ENCODE measurements at regions not wholly inside any gene's neighbourhood (a gene's known extent, or its start where the extent isn't known, plus 50 kb on each side); places are given as distances from the start of the nearest gene placed in this dataset.

DNA sequence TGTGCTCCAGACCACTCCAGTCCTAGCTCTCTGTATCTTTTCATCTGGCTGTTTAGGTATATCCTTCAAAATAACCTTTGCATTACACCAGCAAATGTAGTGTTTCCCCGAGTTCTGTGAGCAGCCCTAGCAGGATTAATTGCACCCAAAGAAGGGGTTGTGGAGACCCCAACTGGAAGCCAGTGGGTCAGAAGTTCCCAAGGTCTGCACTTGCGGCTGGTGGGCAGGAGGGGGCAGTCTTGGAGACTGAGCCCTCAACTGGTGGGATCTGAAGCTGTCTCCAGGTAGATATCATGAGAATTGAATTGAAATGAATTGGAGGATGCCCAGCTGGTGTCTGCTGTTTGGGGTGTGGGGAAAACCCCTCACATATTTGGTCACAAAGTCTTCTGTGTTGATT is 1485.3 kb upstream of the TENM3 start:
- 86% methylated on average over 2 of the region's 2 CpGs for WGBS (ENCODE audit: insufficient coverage)
- H3K27me3 ChIP-seq (ENCODE audit: control insufficient read depth, insufficient read depth, low read length), result no peaks in the 10 kb centered on the region

GRCh38 chr4:180766045-180766444 is 1477.2 kb upstream of the TENM3 start:
- H3K9me3 ChIP-seq (replicated peaks; ENCODE audit: control insufficient read depth, low read depth, low read length), result no peaks in the 10 kb centered on the region
- no peak overlapping the region for H3K4me3 ChIP-seq (ENCODE audit: low read length)
- no peaks in the 10 kb centered on the region for H3K27me3 ChIP-seq (ENCODE audit: control insufficient read depth, insufficient read depth, low read length)
- no peak overlapping the region for H3K27ac ChIP-seq (ENCODE audit: low read length)
- peaks cover 3% of the 10 kb centered on the region for H3K4me1 ChIP-seq (ENCODE audit: control insufficient read depth, insufficient read depth, low read length)
- H3K36me3 ChIP-seq (ENCODE audit: control insufficient read depth, insufficient read depth, low read length), result no peaks in the 10 kb centered on the region
- no peak for DNase-seq
- WGBS (ENCODE audit: insufficient coverage), result 42% methylated on average over 2 of the region's 5 CpGs

More for the DNA sequence above, 1485.3 kb upstream of the TENM3 start:
- Histone ChIP-seq H3K4me1 (ENCODE audit: control insufficient read depth, insufficient read depth, low read length) (no peaks in the 10 kb centered on the region), H3K9me3 (replicated peaks; ENCODE audit: control insufficient read depth, low read depth, low read length) (no peaks in the 10 kb centered on the region), H3K4me3 (ENCODE audit: low read length) (no peak overlapping the region), H3K36me3 (ENCODE audit: control insufficient read depth, insufficient read depth, low read length) (no peaks in the 10 kb centered on the region), H3K27ac (ENCODE audit: low read length) (no peak overlapping the region)
- no peak for DNase-seq

GRCh38 chr4:180766944-180767729 is 1476.1 kb upstream of the TENM3 start:
- no peaks in the 10 kb centered on the region for H3K27me3 ChIP-seq (ENCODE audit: control insufficient read depth, insufficient read depth, low read length)

DNA sequence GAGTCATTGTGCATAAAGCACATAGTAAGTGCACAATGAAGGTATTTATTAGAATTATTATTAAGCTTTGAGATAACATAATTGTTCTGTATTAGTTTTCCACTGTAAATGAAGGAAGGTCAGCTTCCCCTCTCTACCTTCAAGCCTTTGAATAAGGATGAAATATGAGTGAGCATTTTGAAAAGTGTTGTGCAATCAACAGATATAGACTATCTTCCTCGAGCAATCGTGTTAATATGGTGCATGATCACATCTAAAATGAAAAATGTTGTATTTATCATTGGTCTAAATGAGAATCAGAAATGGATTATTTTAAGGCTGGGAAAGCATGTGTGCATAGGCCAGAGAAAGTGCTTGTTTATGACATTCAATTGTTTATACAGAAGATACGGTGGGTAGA is 1474.6 kb upstream of the TENM3 start:
- Histone ChIP-seq H3K4me3 (ENCODE audit: low read length) (no peak overlapping the region), H3K36me3 (ENCODE audit: control insufficient read depth, insufficient read depth, low read length) (no peaks in the 10 kb centered on the region), H3K27ac (ENCODE audit: low read length) (no peak overlapping the region), H3K9me3 (replicated peaks; ENCODE audit: control insufficient read depth, low read depth, low read length) (no peaks in the 10 kb centered on the region), H3K27me3 (ENCODE audit: control insufficient read depth, insufficient read depth, low read length) (no peaks in the 10 kb centered on the region), H3K4me1 (ENCODE audit: control insufficient read depth, insufficient read depth, low read length) (peaks cover 3% of the 10 kb centered on the region)
- 95% methylated on average over 2 of the region's 3 CpGs for WGBS (ENCODE audit: insufficient coverage)
- no peak for DNase-seq

More at GRCh38 chr4:180766944-180767729, 1476.1 kb upstream of the TENM3 start:
- peak; percentile 27 for DNase-seq
- 7% methylated on average over 4 of the region's 9 CpGs for WGBS (ENCODE audit: insufficient coverage)
- Histone ChIP-seq H3K4me1 (ENCODE audit: control insufficient read depth, insufficient read depth, low read length) (peaks cover 3% of the 10 kb centered on the region), H3K36me3 (ENCODE audit: control insufficient read depth, insufficient read depth, low read length) (no peaks in the 10 kb centered on the region), H3K9me3 (replicated peaks; ENCODE audit: control insufficient read depth, low read depth, low read length) (no peaks in the 10 kb centered on the region), H3K27ac (ENCODE audit: low read length) (no peak overlapping the region), H3K4me3 (ENCODE audit: low read length) (no peak overlapping the region)

DNA sequence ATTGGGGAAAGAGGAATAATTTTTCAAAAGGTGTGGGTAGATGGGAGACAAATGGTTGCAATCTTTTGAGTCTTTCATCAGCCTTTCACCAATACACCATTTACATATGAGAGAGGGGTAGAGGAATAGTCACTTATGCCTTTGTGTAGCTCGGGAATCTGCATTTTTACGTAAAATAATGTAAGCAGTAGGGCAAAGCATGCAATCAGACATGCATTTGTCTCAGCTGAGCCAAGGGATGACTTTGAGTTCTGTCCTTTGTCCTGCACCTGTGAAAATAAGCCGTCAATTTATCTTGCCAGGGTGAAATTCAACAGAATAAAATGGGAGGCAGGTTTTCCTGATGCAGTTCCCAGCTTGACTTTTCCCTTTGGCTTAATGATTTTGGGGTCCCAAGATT is 1473.4 kb upstream of the TENM3 start:
- H3K4me1 ChIP-seq (ENCODE audit: control insufficient read depth, insufficient read depth, low read length), result peaks cover 3% of the 10 kb centered on the region
- H3K4me3 ChIP-seq (ENCODE audit: low read length), result no peak overlapping the region
- H3K27me3 ChIP-seq (ENCODE audit: control insufficient read depth, insufficient read depth, low read length), result no peaks in the 10 kb centered on the region
- WGBS (ENCODE audit: insufficient coverage), result 73% methylated on average over 2 of the region's 3 CpGs
- no peaks in the 10 kb centered on the region for H3K36me3 ChIP-seq (ENCODE audit: control insufficient read depth, insufficient read depth, low read length)
- no peaks in the 10 kb centered on the region for H3K9me3 ChIP-seq (replicated peaks; ENCODE audit: control insufficient read depth, low read depth, low read length)
- no peak for DNase-seq
- H3K27ac ChIP-seq (ENCODE audit: low read length), result no peak overlapping the region

- Histone ChIP-seq H3K36me3 (ENCODE audit: control insufficient read depth, insufficient read depth, low read length) (no peaks in the 10 kb centered on the region), H3K27me3 (ENCODE audit: control insufficient read depth, insufficient read depth, low read length) (no peaks in the 10 kb centered on the region), H3K27ac (ENCODE audit: low read length) (no peak overlapping the region), H3K4me3 (ENCODE audit: low read length) (no peak overlapping the region), H3K9me3 (replicated peaks; ENCODE audit: control insufficient read depth, low read depth, low read length) (no peaks in the 10 kb centered on the region), H3K4me1 (ENCODE audit: control insufficient read depth, insufficient read depth, low read length) (peaks cover 3% of the 10 kb centered on the region)
- DNase-seq, result no peak
- 25% methylated on average over 1 of the region's 2 CpGs for WGBS (ENCODE audit: insufficient coverage)
Measured at GRCh38 chr4:180770265-180770664, 1472.9 kb upstream of the TENM3 start.

DNA sequence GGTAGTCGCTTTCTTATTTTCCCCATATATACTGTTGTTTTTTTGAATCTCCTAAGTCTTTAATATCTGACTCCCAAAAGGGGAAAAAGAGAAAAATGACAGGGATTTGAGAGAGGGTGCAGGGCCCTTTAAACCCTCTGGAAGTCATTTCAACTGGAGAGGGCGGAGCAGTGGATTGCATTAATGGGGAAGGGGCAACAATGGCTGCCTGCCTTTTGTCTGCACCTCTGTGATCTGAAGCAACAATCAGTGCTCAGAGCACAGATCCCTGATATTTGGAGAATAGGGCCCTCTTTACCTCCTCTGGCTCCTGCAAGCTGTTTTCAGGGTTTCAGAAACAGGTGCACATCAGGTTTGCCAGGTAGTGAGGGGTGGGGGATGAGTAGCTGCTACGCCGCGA is 1458.3 kb upstream of the TENM3 start:
- WGBS (ENCODE audit: insufficient coverage), result 78% methylated on average over 1 of the region's 5 CpGs

GRCh38 chr4:180788729-180789128 is 1454.5 kb upstream of the TENM3 start:
- no peak overlapping the region for H3K4me3 ChIP-seq (ENCODE audit: low read length)
- H3K36me3 ChIP-seq (ENCODE audit: control insufficient read depth, insufficient read depth, low read length), result no peaks in the 10 kb centered on the region
- WGBS (ENCODE audit: insufficient coverage), result 89% methylated on average over 6 of the region's 8 CpGs
- H3K27me3 ChIP-seq (ENCODE audit: control insufficient read depth, insufficient read depth, low read length), result no peaks in the 10 kb centered on the region
- no peak for DNase-seq
- H3K27ac ChIP-seq (ENCODE audit: low read length), result no peak overlapping the region
- no peaks in the 10 kb centered on the region for H3K9me3 ChIP-seq (replicated peaks; ENCODE audit: control insufficient read depth, low read depth, low read length)
- no peaks in the 10 kb centered on the region for H3K4me1 ChIP-seq (ENCODE audit: control insufficient read depth, insufficient read depth, low read length)

More for the DNA sequence above, 1458.3 kb upstream of the TENM3 start:
- no peaks in the 10 kb centered on the region for H3K36me3 ChIP-seq (ENCODE audit: control insufficient read depth, insufficient read depth, low read length)
- no peak overlapping the region for H3K4me3 ChIP-seq (ENCODE audit: low read length)
- no peaks in the 10 kb centered on the region for H3K9me3 ChIP-seq (replicated peaks; ENCODE audit: control insufficient read depth, low read depth, low read length)
- H3K4me1 ChIP-seq (ENCODE audit: control insufficient read depth, insufficient read depth, low read length), result no peaks in the 10 kb centered on the region
- no peak overlapping the region for H3K27ac ChIP-seq (ENCODE audit: low read length)
- no peaks in the 10 kb centered on the region for H3K27me3 ChIP-seq (ENCODE audit: control insufficient read depth, insufficient read depth, low read length)
- DNase-seq, result no peak

- WGBS (ENCODE audit: insufficient coverage), result 92% methylated on average over 2 of the region's 6 CpGs
- no peaks in the 10 kb centered on the region for H3K27me3 ChIP-seq (ENCODE audit: control insufficient read depth, insufficient read depth, low read length)
- no peak overlapping the region for H3K4me3 ChIP-seq (ENCODE audit: low read length)
- DNase-seq, result no peak
- H3K27ac ChIP-seq (ENCODE audit: low read length), result no peak overlapping the region
- H3K36me3 ChIP-seq (ENCODE audit: control insufficient read depth, insufficient read depth, low read length), result no peaks in the 10 kb centered on the region
- no peaks in the 10 kb centered on the region for H3K9me3 ChIP-seq (replicated peaks; ENCODE audit: control insufficient read depth, low read depth, low read length)
- no peaks in the 10 kb centered on the region for H3K4me1 ChIP-seq (ENCODE audit: control insufficient read depth, insufficient read depth, low read length)
Measured at GRCh38 chr4:180789929-180790328, 1453.3 kb upstream of the TENM3 start.

DNA sequence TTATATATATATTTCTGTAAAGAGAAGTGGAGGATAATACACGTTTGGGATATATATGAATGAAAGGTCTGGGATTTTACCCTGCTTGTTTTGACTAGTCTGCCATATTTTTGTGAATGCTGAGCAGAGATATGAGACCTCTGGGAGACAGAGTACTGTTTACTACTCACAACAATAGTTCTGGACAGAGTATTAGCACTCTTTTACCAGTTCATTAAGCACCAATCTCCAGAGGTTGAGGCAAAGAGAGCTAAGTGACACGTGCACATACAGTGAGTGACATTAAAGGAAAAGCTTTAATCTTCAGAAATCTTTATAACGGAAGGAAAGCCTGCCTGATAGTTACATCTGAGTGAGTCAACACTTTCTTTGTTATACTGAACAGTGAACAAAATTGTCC is 1452.7 kb upstream of the TENM3 start:
- Histone ChIP-seq H3K9me3 (replicated peaks; ENCODE audit: control insufficient read depth, low read depth, low read length) (no peaks in the 10 kb centered on the region), H3K4me3 (ENCODE audit: low read length) (no peak overlapping the region), H3K4me1 (ENCODE audit: control insufficient read depth, insufficient read depth, low read length) (no peaks in the 10 kb centered on the region), H3K27me3 (ENCODE audit: control insufficient read depth, insufficient read depth, low read length) (no peaks in the 10 kb centered on the region), H3K36me3 (ENCODE audit: control insufficient read depth, insufficient read depth, low read length) (no peaks in the 10 kb centered on the region), H3K27ac (ENCODE audit: low read length) (no peak overlapping the region)
- DNase-seq, result no peak
- no CpG with 5 or more reads among the region's 3 CpGs for WGBS (ENCODE audit: insufficient coverage)

- H3K27ac ChIP-seq (ENCODE audit: low read length), result no peak overlapping the region
Measured at GRCh38 chr4:180792541-180792940, 1450.7 kb upstream of the TENM3 start.

More at GRCh38 chr4:180792541-180792940, 1450.7 kb upstream of the TENM3 start:
- Histone ChIP-seq H3K36me3 (ENCODE audit: control insufficient read depth, insufficient read depth, low read length) (no peaks in the 10 kb centered on the region), H3K9me3 (replicated peaks; ENCODE audit: control insufficient read depth, low read depth, low read length) (no peaks in the 10 kb centered on the region), H3K4me1 (ENCODE audit: control insufficient read depth, insufficient read depth, low read length) (no peaks in the 10 kb centered on the region), H3K27me3 (ENCODE audit: control insufficient read depth, insufficient read depth, low read length) (no peaks in the 10 kb centered on the region), H3K4me3 (ENCODE audit: low read length) (no peak overlapping the region)
- DNase-seq, result no peak

Data from muscle of leg (tissue), 3 donors.